Fibroblast of skin of left biceps (primary cell): ENCODE measurements at regions not wholly inside any gene's neighbourhood (a gene's known extent, or its start where the extent isn't known, plus 50 kb on each side); places are given as distances from the start of the nearest gene placed in this dataset.
"Not testable (repeated sequence)": the region's sequence is repeated elsewhere in the genome, so short reads cannot be mapped to it uniquely, and the experiment has no call there.

Source experiments
- DNase-seq, 2 experiments: peaks; one replicate each; pipeline ENCODE4 v3.0.0-alpha.2; 2013; ENCODE audit warnings: low read depth in 2 of 2

DNA sequence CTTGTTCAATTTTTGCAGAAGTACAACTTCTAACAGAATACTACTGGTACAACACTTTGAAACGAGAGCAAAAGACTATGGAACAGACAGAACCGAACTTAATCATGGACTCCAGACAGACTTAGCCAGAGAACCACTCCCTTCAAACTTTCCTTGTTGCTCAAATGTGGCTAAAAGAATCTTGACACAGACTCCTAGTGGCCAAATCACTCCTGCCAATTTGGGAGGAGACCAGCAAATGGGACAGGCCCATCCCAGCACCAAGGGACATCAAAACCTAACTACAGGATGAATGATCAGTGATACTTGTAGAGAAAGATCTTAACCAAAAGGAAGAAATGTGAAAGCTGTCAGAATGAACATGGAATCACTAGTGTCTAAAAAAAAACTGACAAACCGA lies 154.0 kb downstream of the MATN1 start:
- no peak for DNase-seq

DNA sequence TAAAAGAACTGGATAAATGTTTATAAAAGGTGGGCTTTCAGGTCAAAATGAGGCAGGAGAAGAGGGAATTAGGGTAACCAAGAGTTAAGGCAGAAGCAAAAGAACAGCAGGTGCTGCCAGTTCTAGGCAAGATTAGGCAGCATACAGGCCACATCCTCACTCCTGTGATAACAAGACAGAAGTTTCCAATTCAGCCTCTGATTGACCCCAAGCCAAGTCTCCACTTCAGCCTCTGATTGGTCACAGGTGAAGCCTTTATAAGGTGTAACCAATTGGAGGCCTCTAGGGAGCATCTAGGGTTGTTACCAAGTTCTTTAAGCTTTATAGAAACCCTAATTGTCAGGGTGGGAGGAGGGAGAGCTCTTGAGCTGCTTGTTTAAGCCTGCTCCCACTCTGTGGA lies 160.8 kb downstream of the MATN1 start:
- no peak for DNase-seq

GRCh38 chr1:30551603-30552002 lies 171.8 kb downstream of the MATN1 start:
- no peak for DNase-seq

DNA sequence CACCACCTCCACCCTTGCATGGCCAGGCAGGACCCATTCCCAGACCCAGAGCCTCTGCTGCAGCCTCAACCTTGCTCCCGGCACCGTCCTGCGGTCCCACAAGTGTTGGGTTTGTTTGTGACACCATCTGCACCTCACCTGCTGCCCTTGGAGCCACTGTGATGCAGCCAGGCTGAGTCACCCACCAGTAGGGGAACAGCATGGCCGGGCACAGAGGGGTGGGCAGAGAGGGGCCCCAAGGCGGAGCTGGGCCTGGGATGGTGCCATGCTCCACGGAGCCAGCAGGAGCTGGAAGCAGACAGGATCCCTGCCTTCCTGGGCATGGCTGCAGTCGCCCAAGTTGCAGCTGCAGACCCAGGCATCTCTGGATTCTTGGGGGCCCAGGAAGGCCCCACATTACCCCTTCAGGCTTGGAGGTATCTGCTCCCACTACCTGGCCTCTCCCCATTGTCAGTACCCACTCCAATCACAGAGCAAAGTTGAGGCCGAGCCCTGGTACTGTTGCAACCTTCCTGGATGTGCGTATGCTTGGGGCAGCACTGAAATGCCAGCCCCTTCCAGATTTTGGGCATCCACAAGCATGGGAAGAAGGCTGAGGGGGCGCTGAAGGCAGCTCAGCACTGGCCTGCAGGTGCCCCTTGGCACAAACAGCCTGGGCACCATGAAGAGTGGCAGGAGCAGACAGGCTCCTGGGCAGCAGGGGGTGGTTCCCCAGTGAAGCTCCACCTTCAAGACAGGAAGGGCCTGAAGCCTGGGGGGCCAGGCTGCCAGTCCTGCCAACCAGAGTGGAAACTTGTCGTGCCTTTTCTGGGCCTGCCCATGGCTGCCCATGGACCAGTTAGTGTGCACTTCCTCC lies 172.8 kb downstream of the MATN1 start:
- DNase-seq = no peak

- DNase-seq = not testable (repeated sequence)
These were observed 173.5 kb downstream of the MATN1 start for GRCh38 chr1:30549872-30550271.

- no peak for DNase-seq
These were observed 175.1 kb downstream of the MATN1 start for GRCh38 chr1:30548294-30548693.

DNA sequence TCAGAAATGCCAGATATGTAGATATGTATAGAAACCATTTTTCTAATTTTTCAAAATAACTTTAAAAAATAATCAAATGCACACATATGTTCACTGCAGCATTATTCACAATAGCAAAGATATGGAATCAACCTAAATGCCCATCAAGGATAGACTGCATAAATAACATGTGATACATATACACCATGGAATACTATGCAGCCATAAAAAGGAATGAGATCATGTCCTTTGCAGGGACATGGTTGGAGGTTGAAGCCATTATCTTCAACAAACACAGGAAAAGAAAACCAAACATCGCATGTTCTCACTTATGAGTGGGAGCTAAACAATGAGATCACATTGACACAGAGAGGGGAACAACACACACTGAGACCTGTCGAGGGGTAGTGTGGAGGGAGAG lies 176.1 kb downstream of the MATN1 start:
- not testable (repeated sequence) for DNase-seq

DNA sequence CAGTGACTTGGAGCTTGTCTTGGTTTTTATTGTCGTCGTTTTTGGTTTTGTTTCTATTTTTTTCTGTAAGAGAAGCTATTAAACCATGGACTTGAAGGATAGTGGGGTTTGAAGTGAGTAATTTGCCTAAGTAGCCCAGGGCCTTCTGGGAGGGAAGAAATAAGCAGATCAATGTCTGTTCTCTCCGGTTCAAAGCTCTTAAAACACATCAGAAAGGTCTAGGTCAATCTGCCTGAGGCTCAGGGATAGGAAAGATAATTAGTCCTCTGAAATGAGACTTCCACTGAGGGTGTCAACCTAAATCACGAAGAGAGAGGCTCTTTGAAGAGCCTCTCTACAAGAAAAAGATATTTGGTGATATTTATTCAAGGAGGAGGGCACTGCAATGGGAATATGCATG lies 178.0 kb downstream of the MATN1 start:
- no peak for DNase-seq

- DNase-seq = no peak
These were observed 181.5 kb downstream of the MATN1 start for GRCh38 chr1:30541721-30542485.

DNA sequence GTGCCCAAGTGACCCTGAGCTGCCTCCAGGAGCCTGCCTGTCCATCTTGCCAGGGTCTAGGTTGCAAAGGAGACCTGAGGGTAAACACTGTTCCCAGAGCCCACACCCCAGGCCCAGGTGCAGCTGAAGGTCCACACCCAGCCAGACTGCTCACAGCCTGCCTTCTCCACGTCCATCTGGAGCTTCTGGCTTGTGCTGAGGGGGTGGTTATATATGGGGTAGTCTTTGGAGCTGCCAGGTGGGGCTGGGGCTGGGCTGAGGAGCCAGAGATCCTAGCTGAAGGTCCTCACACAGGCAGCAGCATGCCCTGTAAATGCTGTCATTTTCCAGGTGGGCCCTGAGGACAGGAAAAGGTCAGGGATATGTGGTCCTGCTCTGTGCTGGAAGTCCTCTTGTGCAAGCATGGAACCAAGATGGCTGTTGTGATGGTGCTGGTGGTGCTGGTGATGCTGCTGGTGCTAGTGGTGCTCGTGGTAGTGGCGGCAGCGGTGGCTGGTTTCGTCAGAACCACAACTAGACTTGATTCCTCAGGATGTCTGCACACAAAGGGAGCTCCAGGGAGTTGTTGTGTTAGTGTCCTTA lies 182.7 kb downstream of the MATN1 start:
- DNase-seq = no peak

DNA sequence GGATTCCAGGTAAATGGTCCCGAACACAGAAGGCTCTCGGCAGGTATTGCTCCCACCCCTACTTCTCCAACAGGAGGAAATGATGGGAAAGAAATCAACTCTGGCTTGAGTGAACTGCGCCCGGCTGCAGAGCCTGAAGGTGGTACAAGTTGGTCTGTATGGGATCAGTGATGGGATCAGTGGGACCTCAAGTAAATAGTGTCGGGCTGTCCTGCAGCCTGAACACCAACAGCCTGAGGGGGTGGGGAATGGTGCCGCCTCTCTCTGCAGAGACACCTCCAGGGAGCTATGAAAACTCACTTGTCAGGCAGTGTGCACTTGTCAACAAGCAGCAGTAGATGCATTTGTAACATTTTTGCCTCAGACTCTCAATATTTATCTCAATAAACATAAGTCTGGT lies 183.5 kb downstream of the MATN1 start:
- no peak for DNase-seq

GRCh38 chr1:30538993-30539867 lies 184.2 kb downstream of the MATN1 start:
- DNase-seq = no peak

DNA sequence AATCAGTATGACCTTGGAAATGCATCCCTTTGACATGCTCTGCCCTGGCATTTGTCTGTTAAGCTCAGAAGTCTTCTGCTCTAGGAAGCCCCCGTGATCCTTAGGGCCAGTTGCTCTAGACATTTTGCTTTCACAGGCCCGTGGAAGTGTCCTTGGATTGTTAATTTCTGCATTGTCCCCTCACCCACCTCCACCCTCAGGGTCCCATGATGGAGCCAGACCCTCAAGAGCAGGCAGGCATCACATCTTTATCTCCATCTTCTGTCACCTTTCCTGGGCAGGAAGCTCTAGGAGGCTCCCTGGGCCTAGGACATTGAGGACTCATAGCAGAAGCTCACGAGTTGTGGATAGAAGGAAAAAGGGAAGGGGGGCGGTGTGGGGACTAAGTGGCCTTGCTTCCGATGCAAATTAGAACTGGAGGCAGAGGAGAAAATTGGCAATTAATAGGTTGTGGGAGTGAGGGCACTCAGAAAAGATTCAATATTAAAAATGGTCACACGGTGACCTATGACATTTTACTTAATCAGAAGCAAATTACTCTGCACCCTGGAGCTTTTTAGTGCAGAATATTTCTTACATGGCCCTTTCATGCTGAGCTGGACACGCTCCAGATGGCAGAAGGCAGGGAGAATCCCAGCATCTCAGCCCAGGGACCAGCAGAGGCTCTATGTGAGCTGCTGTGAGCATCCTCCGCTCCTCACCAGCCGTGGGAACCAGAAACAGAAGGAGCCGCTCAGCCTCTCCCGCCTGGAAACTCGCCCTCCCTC lies 185.0 kb downstream of the MATN1 start:
- no peak for DNase-seq

GRCh38 chr1:30537279-30537678 lies 186.1 kb downstream of the MATN1 start:
- DNase-seq = no peak

DNA sequence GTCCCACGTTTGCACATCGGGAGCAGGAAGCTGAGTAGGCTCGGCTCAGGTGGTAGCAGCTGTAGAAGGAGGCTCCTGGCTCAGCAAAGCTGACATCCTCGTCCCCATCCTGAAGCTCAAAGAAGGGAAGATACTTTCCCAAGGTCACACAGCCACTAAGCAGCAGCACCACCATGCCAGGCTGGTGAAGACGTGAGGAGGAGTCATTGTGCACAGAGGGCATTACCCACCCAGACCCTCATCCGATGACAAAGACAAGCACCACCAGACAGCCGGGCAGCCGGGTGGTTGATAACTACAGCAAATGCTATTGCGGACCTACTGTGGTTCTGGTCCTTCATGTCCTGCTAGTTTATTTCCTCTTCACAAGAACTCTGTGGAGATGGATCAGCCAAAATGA lies 186.9 kb downstream of the MATN1 start:
- no peak for DNase-seq

GRCh38 chr1:30535595-30536325 lies 187.6 kb downstream of the MATN1 start:
- DNase-seq = no peak

DNA sequence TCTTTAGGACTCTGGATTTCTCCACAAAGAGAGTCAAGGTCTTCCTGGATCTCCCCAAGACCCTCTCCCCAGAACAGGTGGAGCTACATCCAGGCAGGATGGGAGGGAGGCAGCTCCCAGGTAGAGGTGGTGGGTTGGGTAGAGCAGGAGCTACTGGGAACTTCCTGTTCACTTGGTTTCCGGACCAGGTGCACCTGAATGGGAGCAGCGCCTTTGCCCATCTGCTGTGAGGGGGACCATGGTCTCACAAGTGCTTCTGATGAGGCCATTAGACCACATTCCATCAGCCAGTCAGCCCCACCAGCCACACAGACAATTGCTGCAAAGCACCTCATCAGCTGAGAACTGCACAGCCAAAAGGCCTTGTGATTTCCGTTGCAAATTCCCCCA lies 188.8 kb downstream of the MATN1 start:
- no peak for DNase-seq

- no peak for DNase-seq
These were observed 189.4 kb downstream of the MATN1 start for GRCh38 chr1:30533796-30534550.

DNA sequence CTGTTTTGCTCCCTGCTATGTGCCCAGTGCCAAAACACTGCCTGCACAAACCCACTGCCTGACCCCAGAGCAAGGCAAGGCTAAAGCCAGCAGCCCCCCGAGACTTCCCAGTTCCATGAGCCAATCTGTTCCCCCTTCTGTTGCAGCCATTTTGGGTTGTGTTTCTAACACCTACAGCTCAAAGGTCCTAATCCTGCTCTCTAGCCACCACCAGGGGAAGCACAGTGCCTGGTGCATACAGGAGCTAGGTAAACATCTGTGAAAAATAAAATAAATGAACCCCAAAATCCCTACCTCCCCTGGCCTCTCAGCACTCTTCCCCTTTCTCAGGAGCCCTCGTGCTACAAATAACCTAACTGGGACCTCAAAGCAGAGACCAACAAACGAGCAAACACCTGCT lies 190.2 kb downstream of the MATN1 start:
- no peak for DNase-seq

- no peak for DNase-seq
These were observed 190.8 kb downstream of the MATN1 start for GRCh38 chr1:30532621-30533020.
